ENCODE measurements at regions not wholly inside any gene's neighbourhood (a gene's known extent, or its start where the extent isn't known, plus 50 kb on each side); places are given as distances from the start of the nearest gene placed in this dataset.

- no peaks in the 10 kb centered on the region for H3K27me3 Mint-ChIP-seq (ENCODE audit: low read depth)
- DNase-seq (no peak), ATAC-seq (no peak)
- H3K4me3 Mint-ChIP-seq = no peak overlapping the region
- H3K36me3 Mint-ChIP-seq (ENCODE audit: insufficient read depth) = no peaks in the 10 kb centered on the region
- H3K4me1 Mint-ChIP-seq (ENCODE audit: low read depth) = no peaks in the 10 kb centered on the region
- H3K9me3 Mint-ChIP-seq = no peaks in the 10 kb centered on the region
Observed at GRCh38 chr5:3778000-3778550, 182.4 kb downstream of the IRX1 start.

GRCh38 chr5:3778945-3779344 is 183.3 kb downstream of the IRX1 start:
- H3K36me3 Mint-ChIP-seq (ENCODE audit: insufficient read depth) = no peaks in the 10 kb centered on the region
- DNase-seq = no peak
- ATAC-seq = no peak
- H3K4me1 Mint-ChIP-seq (ENCODE audit: low read depth) = no peaks in the 10 kb centered on the region
- H3K4me3 Mint-ChIP-seq = no peak overlapping the region
- H3K27me3 Mint-ChIP-seq (ENCODE audit: low read depth) = no peaks in the 10 kb centered on the region
- peaks cover 6% of the 10 kb centered on the region for H3K9me3 Mint-ChIP-seq

- peaks cover 6% of the 10 kb centered on the region for H3K9me3 Mint-ChIP-seq
- DNase-seq (no peak), ATAC-seq (no peak)
- no peaks in the 10 kb centered on the region for H3K4me1 Mint-ChIP-seq (ENCODE audit: low read depth)
- H3K4me3 Mint-ChIP-seq = no peak overlapping the region
- no peaks in the 10 kb centered on the region for H3K36me3 Mint-ChIP-seq (ENCODE audit: insufficient read depth)
- H3K27me3 Mint-ChIP-seq (ENCODE audit: low read depth) = no peaks in the 10 kb centered on the region
Observed at GRCh38 chr5:3780278-3780677, 184.6 kb downstream of the IRX1 start.

DNA sequence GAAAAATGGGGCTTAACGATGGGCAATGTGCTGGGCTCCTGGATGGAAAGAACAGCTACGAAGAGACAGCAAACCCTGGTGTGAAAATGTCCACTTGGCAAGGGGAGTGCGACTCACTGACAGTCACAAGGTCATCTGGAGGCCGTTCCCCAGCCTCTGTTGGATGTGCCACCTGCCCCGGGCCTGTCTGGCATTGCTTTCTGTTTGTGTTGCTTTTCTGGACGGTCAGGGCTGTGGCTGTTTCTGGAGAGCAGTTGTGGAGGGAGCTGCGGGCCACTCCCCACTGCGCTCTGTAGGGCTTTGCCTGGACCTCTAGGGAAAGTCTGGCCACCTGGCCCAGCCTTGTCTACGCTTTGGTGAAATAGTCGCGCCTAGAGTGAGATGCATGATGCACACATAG is 185.3 kb downstream of the IRX1 start:
- ATAC-seq = no peak
- DNase-seq = no peak
- H3K27me3 Mint-ChIP-seq (ENCODE audit: low read depth) = no peaks in the 10 kb centered on the region
- H3K4me3 Mint-ChIP-seq = no peak overlapping the region
- H3K4me1 Mint-ChIP-seq (ENCODE audit: low read depth) = no peaks in the 10 kb centered on the region
- peaks cover 6% of the 10 kb centered on the region for H3K9me3 Mint-ChIP-seq
- no peaks in the 10 kb centered on the region for H3K36me3 Mint-ChIP-seq (ENCODE audit: insufficient read depth)

DNA sequence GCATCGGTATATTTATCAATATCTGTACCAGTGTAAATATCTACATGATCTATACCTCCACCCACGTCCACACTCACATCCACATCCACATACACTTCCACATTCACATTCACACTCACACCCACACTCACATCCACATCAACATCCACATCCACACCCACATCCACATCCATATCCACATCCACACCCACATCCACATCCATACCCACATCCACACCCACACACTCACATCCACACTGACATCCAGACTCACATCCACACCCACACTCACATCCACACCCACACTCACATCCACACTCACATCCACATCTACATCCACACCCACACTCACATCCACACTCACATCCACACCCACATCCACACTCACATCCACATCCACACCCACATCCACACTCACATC is 189.2 kb downstream of the IRX1 start:
- H3K27me3 Mint-ChIP-seq (ENCODE audit: low read depth) = peaks cover 4% of the 10 kb centered on the region
- H3K9me3 Mint-ChIP-seq = peaks cover 16% of the 10 kb centered on the region
- ATAC-seq = no peak
- no peaks in the 10 kb centered on the region for H3K36me3 Mint-ChIP-seq (ENCODE audit: insufficient read depth)
- H3K4me3 Mint-ChIP-seq = no peak overlapping the region
- no peak for DNase-seq
- H3K4me1 Mint-ChIP-seq (ENCODE audit: low read depth) = no peaks in the 10 kb centered on the region

DNA sequence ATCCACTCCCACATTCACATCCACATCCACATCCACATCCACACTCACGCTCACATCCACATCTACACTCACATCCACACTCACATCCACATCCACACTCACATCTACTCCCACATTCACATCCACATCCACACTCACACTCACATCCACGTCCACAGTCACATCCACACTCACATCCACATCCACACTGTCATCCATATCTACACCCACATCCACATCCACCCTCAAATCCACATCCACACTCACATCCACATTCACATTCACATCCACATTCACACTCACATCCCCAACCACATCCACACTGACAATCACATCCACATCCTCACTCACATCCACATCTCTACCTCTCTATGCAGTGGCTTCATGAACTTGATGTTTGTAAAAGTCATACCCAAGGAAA is 190.5 kb downstream of the IRX1 start:
- DNase-seq (no peak), ATAC-seq (no peak)
- Mint-ChIP-seq H3K4me1 (ENCODE audit: low read depth) (no peaks in the 10 kb centered on the region), H3K4me3 (no peak overlapping the region), H3K9me3 (peaks cover 21% of the 10 kb centered on the region), H3K27me3 (ENCODE audit: low read depth) (peaks cover 4% of the 10 kb centered on the region), H3K36me3 (ENCODE audit: insufficient read depth) (no peaks in the 10 kb centered on the region)

DNA sequence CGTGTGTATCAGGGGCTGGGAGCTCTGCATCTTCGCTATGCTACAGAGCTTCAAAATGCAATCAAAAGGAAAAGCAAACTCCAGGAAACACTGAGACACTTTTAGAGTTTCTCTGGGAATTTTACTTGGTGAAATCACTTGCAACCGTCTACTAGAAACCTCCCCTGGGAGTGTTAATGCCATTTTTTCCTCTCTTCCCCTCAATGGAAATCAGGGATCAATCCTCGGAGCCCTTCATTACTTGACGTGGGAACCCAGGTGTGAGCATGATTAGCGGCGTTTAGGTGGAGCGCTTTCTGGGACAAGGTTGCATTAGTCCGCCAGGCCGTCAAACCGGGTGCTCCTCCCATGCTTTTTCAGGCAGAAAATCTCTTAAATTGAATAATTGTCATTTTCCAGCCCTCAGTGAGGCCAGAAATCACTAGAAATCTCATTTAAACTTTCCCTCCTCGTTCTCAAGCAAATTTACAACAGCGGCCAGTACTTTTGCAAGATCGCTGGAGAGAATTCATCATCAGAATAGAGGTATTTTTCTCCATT is 191.3 kb downstream of the IRX1 start:
- Mint-ChIP-seq H3K4me1 (ENCODE audit: low read depth) (no peaks in the 10 kb centered on the region), H3K36me3 (ENCODE audit: insufficient read depth) (no peaks in the 10 kb centered on the region), H3K9me3 (peaks cover 25% of the 10 kb centered on the region), H3K4me3 (no peak overlapping the region), H3K27me3 (ENCODE audit: low read depth) (peaks cover 4% of the 10 kb centered on the region)
- DNase-seq (no peak), ATAC-seq (no peak)

- DNase-seq = no peak
- Mint-ChIP-seq H3K36me3 (ENCODE audit: insufficient read depth) (no peaks in the 10 kb centered on the region), H3K4me1 (ENCODE audit: low read depth) (no peaks in the 10 kb centered on the region), H3K27me3 (ENCODE audit: low read depth) (peaks cover 4% of the 10 kb centered on the region), H3K4me3 (no peak overlapping the region), H3K9me3 (peaks cover 25% of the 10 kb centered on the region)
- ATAC-seq = no peak
Observed at GRCh38 chr5:3787604-3788003, 192.0 kb downstream of the IRX1 start.

GRCh38 chr5:3789519-3790193 is 194.0 kb downstream of the IRX1 start:
- ATAC-seq = no peak
- no peaks in the 10 kb centered on the region for H3K36me3 Mint-ChIP-seq (ENCODE audit: insufficient read depth)
- no peak for DNase-seq
- no peaks in the 10 kb centered on the region for H3K4me1 Mint-ChIP-seq (ENCODE audit: low read depth)
- peaks cover 24% of the 10 kb centered on the region for H3K9me3 Mint-ChIP-seq
- H3K27me3 Mint-ChIP-seq (ENCODE audit: low read depth) = peaks cover 4% of the 10 kb centered on the region
- no peak overlapping the region for H3K4me3 Mint-ChIP-seq

DNA sequence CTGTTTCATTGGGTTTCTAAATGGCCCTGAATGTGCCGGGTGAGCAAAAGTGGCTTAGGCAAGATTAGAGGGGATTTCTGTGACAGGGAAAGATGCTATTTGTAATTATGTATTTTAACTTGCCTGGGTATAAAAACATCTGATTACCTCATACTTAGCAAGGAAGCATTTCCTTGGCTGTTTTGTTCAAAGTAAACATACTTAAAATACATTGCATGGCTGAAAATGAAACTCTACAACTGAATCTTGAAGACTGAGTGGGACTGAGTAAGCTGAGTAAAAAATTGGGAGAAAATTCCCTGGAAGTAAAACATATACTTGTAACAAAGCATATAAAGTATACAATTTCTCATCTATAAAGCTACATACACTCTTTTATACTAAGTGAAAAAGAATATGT is 197.5 kb downstream of the IRX1 start:
- Mint-ChIP-seq H3K36me3 (ENCODE audit: insufficient read depth) (no peaks in the 10 kb centered on the region), H3K4me3 (no peak overlapping the region)
- ATAC-seq = no peak

DNA sequence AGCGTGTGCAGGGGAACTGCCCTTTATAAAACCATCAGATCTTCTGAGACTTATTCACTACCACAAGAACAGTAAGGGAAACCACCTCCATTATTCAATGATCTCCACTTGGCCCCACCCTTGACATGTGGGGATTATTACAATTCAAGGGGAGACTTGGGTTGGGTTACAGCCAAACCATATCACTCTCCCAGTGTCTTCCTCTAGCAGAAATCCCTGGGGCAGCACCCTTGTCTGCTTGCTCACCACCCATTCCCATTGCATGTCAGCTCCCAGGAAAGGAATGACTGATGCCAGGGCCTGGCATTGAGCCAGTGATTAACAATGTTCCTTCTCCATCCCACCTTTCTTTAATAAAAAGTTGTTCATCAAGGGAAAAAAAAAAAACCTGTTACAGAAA is 199.0 kb downstream of the IRX1 start:
- ATAC-seq = no peak
- H3K9me3 Mint-ChIP-seq = peaks cover 20% of the 10 kb centered on the region
- no peaks in the 10 kb centered on the region for H3K4me1 Mint-ChIP-seq (ENCODE audit: low read depth)
- H3K4me3 Mint-ChIP-seq = no peak overlapping the region
- no peak for DNase-seq
- no peaks in the 10 kb centered on the region for H3K36me3 Mint-ChIP-seq (ENCODE audit: insufficient read depth)
- no peaks in the 10 kb centered on the region for H3K27me3 Mint-ChIP-seq (ENCODE audit: low read depth)

More for the DNA sequence above, 197.5 kb downstream of the IRX1 start:
- peaks cover 20% of the 10 kb centered on the region for H3K9me3 Mint-ChIP-seq
- no peaks in the 10 kb centered on the region for H3K4me1 Mint-ChIP-seq (ENCODE audit: low read depth)
- peaks cover 3% of the 10 kb centered on the region for H3K27me3 Mint-ChIP-seq (ENCODE audit: low read depth)
- DNase-seq = no peak

DNA sequence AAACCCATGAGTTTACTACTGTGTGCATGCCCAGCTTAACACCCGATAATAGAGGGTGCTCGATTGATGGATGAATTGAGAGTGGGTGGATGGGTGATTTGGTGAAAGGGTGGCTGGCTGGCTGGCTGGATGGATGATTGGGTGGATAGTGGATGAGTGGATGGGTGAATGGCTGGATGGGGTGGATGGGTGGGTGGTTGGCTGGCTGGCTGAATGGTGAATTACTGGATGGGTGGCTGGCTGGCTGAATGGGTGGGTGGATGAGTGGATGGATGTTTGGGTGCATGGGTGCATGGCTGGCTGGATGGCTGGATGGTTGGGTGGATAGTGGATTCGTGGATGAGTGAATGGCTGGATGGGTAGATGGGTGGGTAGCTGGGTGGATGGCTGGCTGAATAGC is 201.1 kb downstream of the IRX1 start:
- no peaks in the 10 kb centered on the region for H3K4me1 Mint-ChIP-seq (ENCODE audit: low read depth)
- no peaks in the 10 kb centered on the region for H3K27me3 Mint-ChIP-seq (ENCODE audit: low read depth)
- H3K4me3 Mint-ChIP-seq = no peak overlapping the region
- peaks cover 24% of the 10 kb centered on the region for H3K9me3 Mint-ChIP-seq
- ATAC-seq = no peak
- DNase-seq = no peak
- H3K36me3 Mint-ChIP-seq (ENCODE audit: insufficient read depth) = no peaks in the 10 kb centered on the region

GRCh38 chr5:3801967-3802366 is 206.3 kb downstream of the IRX1 start:
- ATAC-seq (no peak), DNase-seq (no peak)
- Mint-ChIP-seq H3K27me3 (ENCODE audit: low read depth) (no peaks in the 10 kb centered on the region), H3K9me3 (peaks cover 12% of the 10 kb centered on the region), H3K4me1 (ENCODE audit: low read depth) (no peaks in the 10 kb centered on the region), H3K4me3 (no peak overlapping the region), H3K36me3 (ENCODE audit: insufficient read depth) (no peaks in the 10 kb centered on the region)

- H3K36me3 Mint-ChIP-seq (ENCODE audit: insufficient read depth) = no peaks in the 10 kb centered on the region
- no peak for ATAC-seq
- H3K4me3 Mint-ChIP-seq = no peak overlapping the region
- H3K9me3 Mint-ChIP-seq = peaks cover 16% of the 10 kb centered on the region
- DNase-seq = no peak
- H3K4me1 Mint-ChIP-seq (ENCODE audit: low read depth) = no peaks in the 10 kb centered on the region
- H3K27me3 Mint-ChIP-seq (ENCODE audit: low read depth) = no peaks in the 10 kb centered on the region
Observed at GRCh38 chr5:3809455-3809854, 213.8 kb downstream of the IRX1 start.

- no peaks in the 10 kb centered on the region for H3K36me3 Mint-ChIP-seq (ENCODE audit: insufficient read depth)
- H3K27me3 Mint-ChIP-seq (ENCODE audit: low read depth) = no peaks in the 10 kb centered on the region
- peaks cover 16% of the 10 kb centered on the region for H3K9me3 Mint-ChIP-seq
- H3K4me3 Mint-ChIP-seq = no peak overlapping the region
- no peaks in the 10 kb centered on the region for H3K4me1 Mint-ChIP-seq (ENCODE audit: low read depth)
- ATAC-seq = no peak
- DNase-seq = no peak
Observed at GRCh38 chr5:3811116-3811515, 215.5 kb downstream of the IRX1 start.
